ENCODE measurements at regions not wholly inside any gene's neighbourhood (a gene's known extent, or its start where the extent isn't known, plus 50 kb on each side); places are given as distances from the start of the nearest gene placed in this dataset.
"Not testable (repeated sequence)": the region's sequence is repeated elsewhere in the genome, so short reads cannot be mapped to it uniquely, and the experiment has no call there.

- no peak for ATAC-seq
- no peak for DNase-seq
Observed at GRCh38 chr11:21723678-21724077, 469.2 kb upstream of the ANO5 start.

DNA sequence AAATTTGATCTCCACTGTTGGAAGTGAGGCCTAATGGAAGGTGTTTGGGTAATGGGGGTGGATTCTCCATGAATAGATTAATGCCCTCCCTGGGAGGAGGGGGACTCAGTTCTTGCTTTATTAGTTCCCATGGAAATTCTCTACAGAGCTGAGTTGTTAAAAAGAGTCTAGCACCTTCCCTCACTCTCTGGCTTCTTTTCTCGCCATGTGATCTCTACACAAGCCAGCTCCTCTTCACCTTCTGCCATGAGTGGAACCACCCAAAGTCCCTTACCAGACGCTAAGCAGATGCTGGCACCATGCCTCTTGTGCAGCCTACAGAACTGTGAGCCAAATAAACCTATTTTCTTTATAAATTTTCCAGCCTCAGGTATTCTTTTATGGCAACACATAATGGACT lies 465.8 kb upstream of the ANO5 start:
- DNase-seq: no peak
- ATAC-seq: no peak

DNA sequence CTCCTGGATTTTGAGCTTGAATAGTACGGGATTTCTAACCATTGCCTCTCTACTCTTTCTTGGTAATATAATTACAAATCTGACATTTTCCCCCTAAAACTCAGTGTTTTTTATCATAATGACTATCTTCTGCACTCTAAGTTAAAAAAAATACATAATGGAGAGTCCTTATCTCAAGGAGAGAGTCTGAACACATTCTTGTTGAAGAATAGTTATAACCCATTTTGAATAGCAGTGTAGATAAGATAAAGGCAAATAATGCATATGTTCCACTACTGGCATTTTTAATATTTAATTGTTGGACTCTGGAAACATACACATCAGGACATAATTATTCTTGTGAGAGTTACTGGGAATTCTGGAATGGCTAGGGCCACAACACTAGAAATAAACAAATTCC lies 456.5 kb upstream of the ANO5 start:
- ATAC-seq: no peak
- no peak for DNase-seq

DNA sequence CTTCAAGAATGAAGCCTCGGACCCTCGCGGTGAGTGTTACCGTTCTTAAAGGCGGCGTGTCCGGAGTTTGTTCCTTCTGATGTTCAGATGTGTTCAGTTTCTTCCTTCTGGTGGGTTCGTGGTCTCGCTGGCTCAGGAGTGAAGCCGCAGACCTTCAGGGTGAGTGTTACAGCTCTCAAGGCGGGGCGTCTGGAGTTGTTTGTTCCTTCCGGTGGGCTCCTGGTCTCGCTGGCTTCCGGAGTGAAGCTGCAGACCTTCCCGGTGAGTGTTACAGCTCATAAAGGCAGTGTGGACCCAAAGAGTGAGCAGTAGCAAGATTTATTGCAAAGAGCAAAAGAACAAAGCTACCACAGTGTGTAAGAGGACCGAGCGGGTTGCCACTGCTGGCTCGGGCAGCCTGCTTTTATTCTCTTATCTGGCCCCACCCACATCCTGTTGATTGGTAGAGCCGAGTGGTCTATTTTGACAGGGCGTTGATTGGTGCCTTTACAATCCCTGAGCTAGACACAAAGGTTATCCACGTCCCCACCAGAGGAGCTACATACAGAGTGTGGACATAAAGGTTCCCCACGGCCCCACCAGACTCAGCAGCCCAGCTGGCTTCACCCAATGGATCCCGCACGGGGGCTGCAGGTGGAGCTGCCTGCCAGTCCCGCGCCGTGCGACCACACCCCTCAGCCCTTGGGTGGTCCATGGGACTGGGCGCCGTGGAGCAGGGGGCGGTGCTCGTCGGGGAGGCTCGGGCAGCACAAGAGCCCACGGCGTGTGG lies 440.2 kb upstream of the ANO5 start:
- not testable (repeated sequence) for ATAC-seq, DNase-seq

GRCh38 chr11:21753244-21753767 lies 439.6 kb upstream of the ANO5 start:
- DNase-seq, ATAC-seq: not testable (repeated sequence)

DNA sequence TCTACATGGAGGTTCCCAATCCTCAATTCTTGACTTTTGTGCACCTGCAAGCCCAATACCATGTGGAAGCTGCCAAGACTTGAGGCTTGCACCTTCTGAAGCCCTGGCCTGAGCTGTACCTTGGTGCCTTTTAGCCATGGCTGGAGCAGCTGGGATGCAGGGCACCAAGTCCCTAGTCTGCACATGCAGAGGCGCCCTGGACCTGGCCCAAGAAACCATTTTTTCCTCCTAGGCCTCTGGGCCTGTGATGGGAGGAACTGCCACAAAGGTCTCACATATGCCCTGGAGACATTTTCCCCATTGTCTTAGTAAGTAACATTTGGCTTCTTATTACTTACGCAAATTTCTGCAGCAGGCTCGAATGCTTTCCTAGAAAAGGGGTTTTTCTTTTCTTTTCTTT lies 431.9 kb upstream of the ANO5 start:
- ATAC-seq (no peak), DNase-seq (peak; percentile 4)

DNA sequence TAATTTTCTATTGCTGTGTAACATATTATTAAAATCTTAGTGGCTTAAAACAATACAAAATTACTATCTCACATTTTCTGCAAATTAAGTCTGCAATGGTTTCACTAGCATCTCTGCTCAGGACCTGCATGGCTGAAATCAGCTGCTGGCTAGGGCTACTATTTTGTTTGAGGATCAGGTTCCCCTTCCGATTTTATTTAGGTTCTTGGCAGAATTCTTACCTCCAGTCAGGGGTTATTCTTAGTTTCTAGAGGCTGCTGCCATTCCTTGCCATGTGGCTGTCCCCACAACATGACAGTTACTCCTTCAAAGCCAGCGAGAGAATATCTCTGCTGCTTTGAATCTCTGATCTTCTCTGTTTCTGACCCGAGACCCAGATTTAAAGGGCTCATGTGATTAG lies 424.5 kb upstream of the ANO5 start:
- no peak for DNase-seq

GRCh38 chr11:21769188-21769587 lies 423.7 kb upstream of the ANO5 start:
- ATAC-seq (no peak), DNase-seq (no peak)

More for the DNA sequence above, 424.5 kb upstream of the ANO5 start:
- ATAC-seq: no peak

GRCh38 chr11:21771097-21771496 lies 421.8 kb upstream of the ANO5 start:
- DNase-seq (no peak), ATAC-seq (no peak)

- no peak for ATAC-seq
Observed at GRCh38 chr11:21774212-21774611, 418.7 kb upstream of the ANO5 start.

DNA sequence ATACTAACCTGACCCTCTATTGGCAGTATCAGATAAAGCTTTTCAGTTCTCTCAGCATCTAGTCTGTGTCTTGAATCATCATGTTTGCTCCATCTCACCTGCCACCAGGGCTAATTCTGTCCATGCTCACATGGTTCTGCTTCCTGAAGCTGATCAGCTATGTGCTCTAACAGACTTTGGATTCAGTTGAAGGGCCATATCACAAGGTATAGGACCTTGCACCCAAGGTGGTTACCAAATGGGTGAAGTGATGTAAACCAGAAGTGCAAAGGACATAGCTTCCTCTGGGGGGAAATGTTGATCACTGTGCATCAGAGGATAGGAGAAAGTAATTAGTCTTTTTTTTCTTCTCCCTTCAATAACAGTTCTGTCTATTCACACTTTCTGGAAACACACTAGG lies 417.0 kb upstream of the ANO5 start:
- ATAC-seq: no peak
- no peak for DNase-seq

More at GRCh38 chr11:21774212-21774611, 418.7 kb upstream of the ANO5 start:
- DNase-seq: no peak

GRCh38 chr11:21783954-21784353 lies 408.9 kb upstream of the ANO5 start:
- no peak for DNase-seq
- no peak for ATAC-seq

GRCh38 chr11:21785351-21785750 lies 407.5 kb upstream of the ANO5 start:
- ATAC-seq (no peak), DNase-seq (no peak)

GRCh38 chr11:21794306-21794705 lies 398.6 kb upstream of the ANO5 start:
- ATAC-seq (no peak), DNase-seq (no peak)

- DNase-seq (no peak), ATAC-seq (no peak)
Observed at GRCh38 chr11:21798216-21798615, 394.7 kb upstream of the ANO5 start.

DNA sequence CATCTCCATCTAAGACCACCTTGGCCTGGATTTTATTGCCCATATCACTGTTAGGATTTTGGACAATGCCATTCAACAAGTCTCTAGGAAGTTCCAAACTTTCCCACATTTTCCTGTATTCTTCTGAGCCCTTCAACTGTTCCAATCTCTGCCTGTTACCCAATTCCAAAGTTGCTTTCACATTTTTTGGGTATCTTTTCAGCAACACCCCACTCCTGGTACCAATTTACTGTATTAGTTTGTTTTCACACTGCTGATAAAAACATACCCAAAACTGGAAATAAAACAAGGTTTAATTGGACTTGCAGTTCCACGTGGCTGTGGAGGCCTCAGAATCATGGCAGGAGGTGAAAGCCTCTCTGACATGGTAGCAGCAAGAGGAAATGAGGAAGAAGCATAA lies 388.4 kb upstream of the ANO5 start:
- ATAC-seq: not testable (repeated sequence)

GRCh38 chr11:21806508-21806907 lies 386.4 kb upstream of the ANO5 start:
- DNase-seq (no peak), ATAC-seq (no peak)

More for the DNA sequence above, 388.4 kb upstream of the ANO5 start:
- not testable (repeated sequence) for DNase-seq

DNA sequence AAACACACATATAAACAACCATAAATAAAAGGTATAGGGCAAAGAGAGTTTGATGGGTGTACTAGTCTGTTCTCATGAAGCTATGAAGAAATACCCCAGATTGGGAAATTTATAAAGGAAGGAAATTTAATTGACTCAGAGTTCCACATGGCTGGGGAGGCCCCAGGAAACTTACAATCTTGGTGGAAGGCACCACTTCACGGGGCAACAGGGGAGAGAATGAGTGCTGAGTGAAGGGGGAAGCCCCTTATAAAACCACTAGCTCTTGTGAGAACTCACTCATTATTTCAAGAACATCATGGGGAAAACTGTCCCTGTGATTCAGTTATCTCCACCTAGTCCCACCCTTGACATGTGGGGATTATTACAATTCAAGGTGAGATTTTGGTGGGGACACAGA lies 385.9 kb upstream of the ANO5 start:
- DNase-seq: no peak
- peak; percentile 78 for ATAC-seq

GRCh38 chr11:21807350-21807749 lies 385.5 kb upstream of the ANO5 start:
- ATAC-seq (no peak), DNase-seq (no peak)

GRCh38 chr11:21810650-21811049 lies 382.2 kb upstream of the ANO5 start:
- ATAC-seq (no peak), DNase-seq (no peak)

- ATAC-seq: no peak
- no peak for DNase-seq
Observed at GRCh38 chr11:21811572-21811971, 381.3 kb upstream of the ANO5 start.

DNA sequence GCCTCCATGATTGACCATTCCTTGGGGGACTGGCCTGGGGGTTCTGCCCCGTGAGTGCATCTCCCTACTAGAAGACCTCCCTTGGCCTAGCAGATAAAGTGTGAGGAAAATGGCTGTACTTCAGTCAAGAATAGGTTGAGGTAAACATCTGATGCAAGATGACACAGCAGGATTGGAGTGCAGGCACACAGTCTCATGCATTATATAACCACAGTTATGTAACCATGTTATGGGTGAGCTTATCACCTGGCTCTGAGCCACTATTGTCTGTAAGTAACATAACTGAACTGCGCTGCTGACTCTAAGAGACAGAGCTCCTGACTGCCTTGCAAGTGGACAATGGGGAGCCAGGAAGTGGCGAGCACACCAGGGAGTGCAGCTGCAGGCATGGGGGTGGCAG lies 378.7 kb upstream of the ANO5 start:
- ATAC-seq (no peak), DNase-seq (no peak)

DNA sequence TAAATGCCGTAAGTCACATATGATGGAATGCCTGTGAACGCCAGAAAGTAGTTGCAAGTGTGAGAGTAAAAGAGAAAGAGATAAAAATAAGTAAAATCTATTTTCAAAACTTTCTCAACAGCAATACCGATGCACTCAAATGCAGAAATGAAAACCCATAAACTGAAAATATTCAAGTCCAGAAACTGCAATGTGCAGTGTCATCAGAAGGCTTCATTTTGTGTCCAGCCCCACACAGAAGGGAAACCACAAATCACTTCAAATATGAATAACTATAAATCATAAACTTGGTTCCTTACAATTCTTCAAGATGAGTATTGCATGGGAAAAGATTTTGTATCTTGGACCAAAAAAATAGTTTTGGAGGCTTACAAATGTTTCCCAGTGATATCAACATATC lies 375.2 kb upstream of the ANO5 start:
- no peak for DNase-seq
- ATAC-seq: no peak

GRCh38 chr11:21820176-21820575 lies 372.7 kb upstream of the ANO5 start:
- no peak for ATAC-seq
- DNase-seq: no peak
